GM19328 (cell line): ENCODE measurements at regions not wholly inside any gene's neighbourhood (a gene's known extent, or its start where the extent isn't known, plus 50 kb on each side); places are given as distances from the start of the nearest gene placed in this dataset.
"Not testable (repeated sequence)": the region's sequence is repeated elsewhere in the genome, so short reads cannot be mapped to it uniquely, and the experiment has no call there.

Source experiments
- ATAC-seq: cut with Tn5 transposase; IDR thresholded peaks from one replicate; pipeline ENCODE4 v1.9.1; 2021; ENCODE audit warnings: mild to moderate bottlenecking, moderate library complexity; ENCODE audit not compliant: unreplicated experiment

GRCh38 chr6:137401088-137401487 is 93.1 kb downstream of the OLIG3 start:
- no peak for ATAC-seq

DNA sequence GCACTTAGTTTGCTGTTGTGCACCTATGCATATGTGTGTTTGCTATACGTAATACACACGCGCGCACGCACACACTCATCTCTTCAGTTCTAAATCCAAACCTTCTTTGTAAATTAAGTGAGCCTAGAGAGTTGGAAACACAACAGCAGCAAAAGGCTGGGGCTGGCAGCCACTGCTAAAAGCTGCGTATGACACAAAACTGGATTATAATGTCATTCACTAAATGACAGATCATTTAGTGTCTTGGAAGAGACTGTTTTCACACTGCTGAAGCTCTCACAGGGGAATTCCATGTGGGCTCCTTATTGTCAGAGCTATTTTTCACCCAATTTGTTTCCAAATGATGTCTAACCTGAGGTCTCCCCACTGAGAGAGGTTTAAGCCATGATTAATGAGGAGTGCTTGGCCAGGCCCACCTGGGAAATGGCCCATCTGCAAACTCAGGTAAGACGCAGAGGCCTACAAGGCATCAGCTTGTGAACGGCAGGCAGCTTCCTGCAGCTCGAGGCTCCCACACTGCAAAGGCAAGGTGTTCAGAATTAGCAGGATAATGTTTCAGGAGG is 94.2 kb downstream of the OLIG3 start:
- no peak for ATAC-seq

DNA sequence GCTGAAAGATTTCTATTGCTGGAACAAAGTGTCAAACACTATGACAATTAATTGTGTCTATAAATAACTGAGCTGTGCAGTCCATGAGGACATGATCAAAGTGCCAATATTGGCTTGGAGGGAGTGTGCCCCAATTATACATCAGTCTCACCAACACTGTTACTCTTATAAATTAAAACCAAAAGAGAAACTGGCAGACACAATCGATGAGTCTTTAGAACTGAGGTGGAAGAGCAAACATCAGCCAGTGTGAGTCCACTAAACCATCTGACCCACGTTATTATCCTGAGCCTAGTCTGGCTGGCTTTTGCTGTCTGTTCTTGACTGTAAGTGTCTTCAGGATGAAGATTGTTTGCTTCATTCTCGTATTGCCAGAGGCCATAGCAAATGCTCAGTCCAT is 98.9 kb downstream of the OLIG3 start:
- ATAC-seq, result no peak

- no peak for ATAC-seq
Observed at GRCh38 chr6:137391061-137391814, 103.0 kb downstream of the OLIG3 start.

- no peak for ATAC-seq
Observed at GRCh38 chr6:137390334-137390733, 103.9 kb downstream of the OLIG3 start.

DNA sequence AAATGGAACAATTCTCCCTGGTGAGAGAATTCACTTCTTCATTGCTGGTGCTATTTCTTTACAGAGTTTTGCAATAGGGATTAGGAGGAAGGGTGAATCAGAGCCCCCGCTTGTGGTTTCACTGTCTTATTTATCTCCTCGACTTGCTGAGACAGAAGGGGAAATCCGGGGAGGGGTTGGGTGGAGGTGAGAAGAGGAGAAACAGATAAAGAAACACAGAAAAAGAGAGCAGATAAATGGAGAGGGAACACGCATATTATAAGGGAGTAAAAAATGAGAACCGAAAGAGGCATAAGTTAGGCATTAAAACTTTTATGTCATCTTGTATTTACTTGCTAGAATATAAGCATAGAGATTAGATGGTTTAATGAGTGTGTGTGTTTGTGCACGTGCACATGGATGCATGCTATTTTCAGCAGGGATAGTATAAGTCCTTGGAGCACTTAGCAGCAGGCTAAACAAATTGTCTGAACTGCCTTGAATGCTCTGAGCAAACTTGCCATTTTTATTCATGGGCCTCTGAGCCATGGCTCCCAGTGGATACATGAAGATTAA is 105.0 kb downstream of the OLIG3 start:
- no peak for ATAC-seq

GRCh38 chr6:137387096-137387764 is 107.0 kb downstream of the OLIG3 start:
- ATAC-seq, result no peak

DNA sequence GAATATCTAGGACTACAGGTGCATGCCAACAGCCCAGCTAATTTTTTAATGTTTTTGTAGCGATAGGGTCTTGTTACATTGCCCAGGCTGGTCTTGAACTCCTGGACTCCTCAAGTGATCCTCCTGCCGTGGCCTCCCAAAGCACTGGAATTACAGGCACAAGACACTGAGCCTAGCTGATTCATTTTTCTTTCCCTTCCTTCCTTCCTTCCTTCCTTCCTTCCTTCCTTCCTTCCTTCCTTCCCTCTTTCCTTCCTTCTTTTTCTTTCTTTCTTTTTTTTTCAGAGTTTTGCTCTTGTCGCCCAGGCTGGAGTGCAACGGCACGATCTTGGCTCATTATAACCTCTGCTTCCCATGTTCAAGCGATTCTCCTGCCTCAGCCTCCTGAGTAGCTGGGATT is 110.9 kb downstream of the OLIG3 start:
- ATAC-seq, result not testable (repeated sequence)

GRCh38 chr6:137378090-137378369 is 116.2 kb downstream of the OLIG3 start:
- ATAC-seq, result no peak

DNA sequence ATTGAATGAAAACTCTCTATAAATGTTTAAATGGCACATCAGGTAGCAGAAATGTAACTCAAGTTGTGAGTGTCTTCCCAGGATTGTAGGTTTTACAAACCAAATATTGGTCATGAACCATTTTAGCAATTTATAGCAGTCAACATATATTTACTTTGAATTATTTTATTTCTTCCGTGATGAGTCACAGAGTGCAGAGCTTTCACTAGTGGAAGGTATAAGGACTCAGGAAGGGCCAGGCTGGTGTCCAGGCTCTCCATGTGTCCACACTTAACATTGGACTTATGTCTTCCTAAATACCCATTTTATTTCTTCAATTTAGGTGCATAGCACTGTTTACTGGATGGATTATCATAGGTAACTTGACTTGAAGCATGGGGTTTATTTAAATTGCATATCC is 120.9 kb downstream of the OLIG3 start:
- no peak for ATAC-seq

DNA sequence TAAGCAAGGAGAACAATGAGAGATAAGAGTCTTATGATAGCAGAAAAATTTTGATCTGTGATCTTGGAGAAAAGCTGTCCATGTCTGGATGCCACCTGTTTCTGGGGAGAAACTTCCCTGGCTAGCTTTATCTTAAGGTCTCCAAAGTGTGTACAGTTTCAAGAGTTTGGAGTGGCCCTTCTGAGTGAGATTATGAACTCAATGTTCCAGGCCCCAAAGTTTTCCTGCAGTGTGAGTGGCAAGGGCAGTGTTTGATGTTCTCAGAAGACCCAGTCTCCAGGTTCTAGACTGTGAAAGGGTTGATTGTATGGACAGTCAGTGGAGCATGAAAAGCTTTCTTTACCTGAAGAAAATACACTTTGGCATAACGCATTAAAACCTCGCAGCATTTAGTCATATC is 121.7 kb downstream of the OLIG3 start:
- ATAC-seq, result no peak

DNA sequence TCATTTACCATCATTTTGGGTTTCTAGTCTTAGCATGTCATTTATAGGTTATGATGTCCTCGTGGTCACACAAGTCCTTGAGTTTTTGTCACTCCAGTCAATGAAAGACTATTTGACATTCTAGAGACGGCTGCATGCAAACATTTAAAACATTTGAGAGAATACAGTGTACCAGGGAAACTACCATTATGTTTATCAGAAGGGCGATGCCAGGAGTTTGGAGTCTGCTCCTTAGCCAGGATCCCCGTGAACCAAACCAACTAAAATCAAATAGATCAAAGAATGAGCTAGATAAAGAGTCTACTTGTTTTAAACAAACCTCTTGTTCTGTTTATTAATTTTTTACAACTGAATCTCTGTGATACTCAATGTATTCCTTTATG is 122.6 kb downstream of the OLIG3 start:
- ATAC-seq, result no peak

DNA sequence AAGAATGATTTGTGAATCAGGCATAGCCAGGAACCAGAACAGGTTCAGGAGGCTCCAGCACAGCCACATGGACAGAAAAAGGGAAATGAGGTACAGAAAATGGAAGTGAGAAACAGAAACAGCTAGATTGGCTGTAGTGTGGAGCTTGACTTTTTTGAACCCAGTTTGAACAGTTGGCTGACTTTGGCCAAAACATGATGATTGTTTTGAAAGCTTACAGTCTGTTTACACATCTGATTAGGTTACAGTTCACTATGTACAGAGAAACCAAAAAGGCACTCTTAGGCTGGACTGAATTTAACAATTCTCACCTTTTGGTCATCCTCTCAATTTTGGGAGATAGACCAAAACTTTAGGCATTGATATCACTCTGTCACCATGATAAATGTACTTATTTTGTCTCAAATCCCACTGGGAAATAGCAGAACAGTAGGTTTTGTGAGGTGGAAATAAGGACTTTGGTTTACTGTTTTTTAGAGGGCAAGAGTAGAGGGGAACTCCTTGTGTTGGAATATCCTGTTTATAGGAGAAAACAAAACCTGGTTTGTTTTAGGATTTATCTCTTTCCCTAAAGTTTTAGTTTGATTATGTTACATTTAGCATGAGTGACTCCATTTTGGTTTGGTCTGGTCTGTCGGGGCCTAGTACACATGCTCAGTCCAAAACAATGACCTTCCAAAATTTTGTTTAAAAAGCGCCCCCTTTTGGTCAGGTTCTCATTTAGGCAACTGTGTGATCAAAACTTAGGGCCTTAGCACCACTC is 123.1 kb downstream of the OLIG3 start:
- ATAC-seq, result peak; percentile 75

- ATAC-seq, result no peak
Observed at GRCh38 chr6:137369136-137369535, 125.1 kb downstream of the OLIG3 start.

DNA sequence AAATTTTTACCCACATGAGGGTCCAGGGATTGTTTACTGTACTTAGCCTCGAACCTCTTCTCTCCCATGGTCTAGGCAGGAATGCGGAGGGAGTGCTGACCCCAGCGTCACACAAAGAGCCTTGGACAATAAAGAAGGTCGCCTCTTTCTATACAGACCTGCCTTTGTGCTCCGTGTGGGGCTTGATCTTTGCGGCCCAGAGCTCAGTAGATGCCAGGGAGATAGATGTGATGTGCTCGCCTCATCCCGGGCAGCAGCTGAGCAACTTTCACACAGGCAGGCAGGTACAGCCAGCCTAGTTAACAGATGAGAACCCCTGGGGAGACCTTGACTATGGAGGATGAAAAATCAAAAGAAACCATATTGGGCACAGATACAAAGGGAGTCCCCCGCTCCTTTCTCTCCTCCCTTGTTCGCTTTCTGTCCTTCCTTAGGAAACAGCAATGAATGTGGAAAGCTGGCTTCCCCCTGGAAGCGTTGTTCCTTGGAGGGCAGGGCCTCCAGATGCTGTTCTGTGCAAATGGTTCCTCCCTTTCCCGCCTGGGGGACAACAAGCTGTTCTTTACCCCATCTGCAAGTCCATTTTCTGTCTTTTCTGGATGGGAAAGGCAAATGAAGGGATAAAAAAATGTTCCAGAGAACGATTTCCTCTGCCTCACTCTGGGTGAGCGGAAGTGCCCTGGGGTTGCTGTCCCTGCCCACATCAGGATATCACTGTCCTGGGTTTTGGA is 128.3 kb downstream of the OLIG3 start:
- no peak for ATAC-seq

GRCh38 chr6:137363805-137364138 is 130.4 kb downstream of the OLIG3 start:
- ATAC-seq, result no peak

GRCh38 chr6:137362878-137363804 is 131.1 kb downstream of the OLIG3 start:
- ATAC-seq, result no peak

DNA sequence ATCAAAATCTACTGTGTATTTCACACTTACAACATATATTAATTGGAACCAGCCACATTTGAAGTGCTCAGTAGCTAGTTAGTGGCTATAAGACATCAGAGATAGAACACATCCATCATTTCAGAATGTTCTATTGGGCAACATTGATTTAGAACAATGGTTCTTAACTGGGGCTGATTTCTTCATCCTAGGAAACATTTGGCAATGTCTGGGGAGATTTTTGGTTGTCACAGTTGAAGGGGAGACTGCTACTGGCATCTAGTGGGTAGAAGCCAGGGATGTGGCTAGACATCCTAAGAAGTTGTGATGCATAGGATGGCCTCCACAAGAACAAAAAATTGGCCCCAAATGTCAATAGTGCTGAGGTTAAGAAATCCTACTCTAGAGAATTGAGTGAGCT is 132.5 kb downstream of the OLIG3 start:
- no peak for ATAC-seq

GRCh38 chr6:137358273-137358672 is 135.9 kb downstream of the OLIG3 start:
- no peak for ATAC-seq

- ATAC-seq, result no peak
Observed at GRCh38 chr6:137357948-137358266, 136.3 kb downstream of the OLIG3 start.
